ENCODE measurements at regions not wholly inside any gene's neighbourhood (a gene's known extent, or its start where the extent isn't known, plus 50 kb on each side); places are given as distances from the start of the nearest gene placed in this dataset.

- Histone ChIP-seq H3K4me2 (ENCODE audit: control insufficient read depth, insufficient read depth) (no peak overlapping the region), H3K27ac (ENCODE audit: control insufficient read depth, insufficient read depth) (no peak overlapping the region), H3K9ac (ENCODE audit: control insufficient read depth, insufficient read depth, low read length) (no peak overlapping the region), H4K20me1 (ENCODE audit: control insufficient read depth, insufficient read depth) (no peaks in the 10 kb centered on the region), H3K27me3 (replicated peaks in 1 of 2; ENCODE audit: control insufficient read depth in 2 of 2, insufficient read depth in 2 of 2, low read length in 1 of 2) (peaks cover 0 to 2% of the 10 kb centered on the region in 2 experiments; a peak in 3 of 4 replicates), H3K36me3 (ENCODE audit: control insufficient read depth in 2 of 2, insufficient read depth in 2 of 2, low read length in 1 of 2) (no peaks in the 10 kb centered on the region), H3K9me3 (replicated peaks; ENCODE audit: control insufficient read depth, insufficient read depth, low read length) (peaks cover 2% of the 10 kb centered on the region; the same call in 1 of the 3 replicates), H3K79me2 (ENCODE audit: control insufficient read depth, insufficient read depth, low read length) (no peaks in the 10 kb centered on the region), H3K4me3 (no peak overlapping the region), H3K4me1 (ENCODE audit: control insufficient read depth, insufficient read depth, low read length) (no peaks in the 10 kb centered on the region), H2AFZ (ENCODE audit: control insufficient read depth, low read depth, low read length) (no peak overlapping the region)
- DNase-seq (ENCODE audit: low read depth, low spot score) (no peak), ATAC-seq (no peak), FAIRE-seq (no peak)
- SMC1A ChIA-PET (ENCODE audit: uncharacterized antibody, unreplicated experiment) = no interaction called here
- WGBS (ENCODE audit: insufficient coverage, insufficient replicate concordance, low lambda C conversion rate, missing lambda C conversion rate) = 40% methylated on average over 13 of the region's 14 CpGs
- no TSS peak for BruUV-seq (replicated peaks)
- TF ChIP-seq NFYB (IDR thresholded peaks at IDR 0.05; ENCODE audit: insufficient read depth, low read depth, low read length) (no peak), SRF (IDR thresholded peaks at IDR 0.05; ENCODE audit: low read depth in 2 of 2, low read length in 2 of 2) (no peak), POLR2A (IDR thresholded peaks at IDR 0.05; ENCODE audit: low read depth, low read length) (no peak), ZBTB40 (IDR thresholded peaks at IDR 0.05; ENCODE audit: borderline replicate concordance) (no peak), TBL1XR1 (IDR thresholded peaks at IDR 0.05; ENCODE audit: low read depth, low read length) (no peak), NR2F1 (conservative IDR thresholded peaks at IDR 0.05) (no peak), ATF2 (IDR thresholded peaks at IDR 0.05; ENCODE audit: low read length) (no peak), ATF7 (IDR thresholded peaks at IDR 0.05; ENCODE audit: low read depth) (no peak), CHD2 (IDR thresholded peaks at IDR 0.05; ENCODE audit: borderline replicate concordance, low read depth, low read length) (no peak), YBX1 (IDR thresholded peaks at IDR 0.05) (no peak), GABPA (IDR thresholded peaks at IDR 0.05; ENCODE audit: low read depth) (no peak), BCL11A (IDR thresholded peaks at IDR 0.05; ENCODE audit: low read depth, low read length) (no peak), MXI1 (IDR thresholded peaks at IDR 0.05; ENCODE audit: low read depth, low read length) (no peak), POLR2AphosphoS5 (IDR thresholded peaks at IDR 0.05; ENCODE audit: low read length) (no peak), CEBPZ (IDR thresholded peaks at IDR 0.05; ENCODE audit: low read depth, low read length) (no peak), MTA3 (IDR thresholded peaks at IDR 0.05; ENCODE audit: borderline replicate concordance, low read length) (no peak)
- intact Hi-C loops (cut with micrococcal nuclease; ENCODE audit: unreplicated experiment) (no loop called here), in situ Hi-C loops (cut with MboI) (no loop called here)
- RAD21 ChIA-PET (ENCODE audit: unreplicated experiment) = no interaction called here
- POLR2A ChIA-PET = no interaction called here
- CTCF ChIA-PET = no interaction called here
Measured at GRCh38 chr20:37636212-37636975, 57.4 kb upstream of the CTNNBL1 start.
